ENCODE measurements at regions not wholly inside any gene's neighbourhood (a gene's known extent, or its start where the extent isn't known, plus 50 kb on each side); places are given as distances from the start of the nearest gene placed in this dataset.

DNA sequence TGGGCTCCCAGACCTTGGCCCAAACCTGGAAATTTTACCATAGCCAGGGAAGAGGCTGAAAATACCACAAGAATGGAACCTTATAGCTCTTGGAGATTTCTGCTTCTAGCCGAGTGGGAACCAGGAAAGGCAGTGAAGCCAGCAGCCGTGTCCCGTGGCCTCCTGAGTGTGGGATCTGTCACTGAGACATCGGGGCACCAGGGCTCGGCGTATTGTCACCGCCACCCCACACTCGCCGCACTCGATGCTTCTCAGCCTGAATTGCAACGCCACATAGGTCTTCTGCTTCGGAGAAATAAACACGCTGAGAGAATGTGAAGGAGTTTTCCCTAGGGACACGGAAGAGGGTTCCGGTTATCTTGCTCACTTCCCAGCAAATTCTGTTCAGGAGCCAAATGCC lies 61.5 kb downstream of the DLL1 start:
- TF ChIP-seq POLR2A (IDR thresholded peaks at IDR 0.05) (no peak), EP300 (IDR thresholded peaks at IDR 0.05) (no peak), POLR2AphosphoS5 (IDR thresholded peaks at IDR 0.05) (no peak)
- TF ChIP-seq, protein P1, sequence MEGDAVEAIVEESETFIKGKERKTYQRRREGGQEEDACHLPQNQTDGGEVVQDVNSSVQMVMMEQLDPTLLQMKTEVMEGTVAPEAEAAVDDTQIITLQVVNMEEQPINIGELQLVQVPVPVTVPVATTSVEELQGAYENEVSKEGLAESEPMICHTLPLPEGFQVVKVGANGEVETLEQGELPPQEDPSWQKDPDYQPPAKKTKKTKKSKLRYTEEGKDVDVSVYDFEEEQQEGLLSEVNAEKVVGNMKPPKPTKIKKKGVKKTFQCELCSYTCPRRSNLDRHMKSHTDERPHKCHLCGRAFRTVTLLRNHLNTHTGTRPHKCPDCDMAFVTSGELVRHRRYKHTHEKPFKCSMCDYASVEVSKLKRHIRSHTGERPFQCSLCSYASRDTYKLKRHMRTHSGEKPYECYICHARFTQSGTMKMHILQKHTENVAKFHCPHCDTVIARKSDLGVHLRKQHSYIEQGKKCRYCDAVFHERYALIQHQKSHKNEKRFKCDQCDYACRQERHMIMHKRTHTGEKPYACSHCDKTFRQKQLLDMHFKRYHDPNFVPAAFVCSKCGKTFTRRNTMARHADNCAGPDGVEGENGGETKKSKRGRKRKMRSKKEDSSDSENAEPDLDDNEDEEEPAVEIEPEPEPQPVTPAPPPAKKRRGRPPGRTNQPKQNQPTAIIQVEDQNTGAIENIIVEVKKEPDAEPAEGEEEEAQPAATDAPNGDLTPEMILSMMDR (IDR thresholded peaks at IDR 0.05): no peak
- 98% methylated on average over 8 of the region's 15 CpGs; no CpG with 5 or more reads in 1 of the 2 donors for WGBS, 2 donors (ENCODE audit: low coverage in 1 of 2)
- H3K4me3 ChIP-seq: no peak overlapping the region
- ATAC-seq: no peak
- no peaks in the 10 kb centered on the region for H3K9me3 ChIP-seq
- no peaks in the 10 kb centered on the region for H3K4me1 ChIP-seq
- no peaks in the 10 kb centered on the region for H3K36me3 ChIP-seq
- no peaks in the 10 kb centered on the region for H3K27me3 ChIP-seq
- H3K27ac ChIP-seq: no peak overlapping the region

DNA sequence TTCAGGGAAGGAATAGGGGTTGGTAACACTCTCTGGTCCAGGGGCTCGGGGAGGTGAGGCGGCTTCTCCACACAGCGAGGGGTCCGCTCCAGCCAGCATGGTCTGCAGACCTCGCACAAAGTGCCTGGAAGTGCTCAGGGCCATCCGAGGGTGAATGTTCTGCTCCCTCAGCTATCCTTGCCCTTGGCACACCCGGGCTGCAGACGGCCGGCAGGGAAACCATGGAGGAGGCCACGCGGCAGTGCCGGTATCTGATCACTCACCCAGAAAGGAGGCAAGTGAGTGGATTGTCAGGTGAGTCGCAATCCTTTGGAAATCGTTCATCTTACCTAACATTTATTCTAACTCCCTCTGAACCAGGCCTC lies 62.0 kb downstream of the DLL1 start:
- no peaks in the 10 kb centered on the region for H3K9me3 ChIP-seq
- TF ChIP-seq POLR2A (IDR thresholded peaks at IDR 0.05): no peak
- no peak for TF ChIP-seq EP300 (IDR thresholded peaks at IDR 0.05)
- TF ChIP-seq POLR2AphosphoS5 (IDR thresholded peaks at IDR 0.05): no peak
- TF ChIP-seq, protein P1 (IDR thresholded peaks at IDR 0.05): no peak
- no peaks in the 10 kb centered on the region for H3K27me3 ChIP-seq
- H3K36me3 ChIP-seq: no peaks in the 10 kb centered on the region
- no peak overlapping the region for H3K27ac ChIP-seq
- no peaks in the 10 kb centered on the region for H3K4me1 ChIP-seq
- no peak for ATAC-seq
- no peak overlapping the region for H3K4me3 ChIP-seq
- WGBS, 2 donors (ENCODE audit: low coverage in 1 of 2): 97% methylated on average over 4 of the region's 14 CpGs; no CpG with 5 or more reads in 1 of the 2 donors

DNA sequence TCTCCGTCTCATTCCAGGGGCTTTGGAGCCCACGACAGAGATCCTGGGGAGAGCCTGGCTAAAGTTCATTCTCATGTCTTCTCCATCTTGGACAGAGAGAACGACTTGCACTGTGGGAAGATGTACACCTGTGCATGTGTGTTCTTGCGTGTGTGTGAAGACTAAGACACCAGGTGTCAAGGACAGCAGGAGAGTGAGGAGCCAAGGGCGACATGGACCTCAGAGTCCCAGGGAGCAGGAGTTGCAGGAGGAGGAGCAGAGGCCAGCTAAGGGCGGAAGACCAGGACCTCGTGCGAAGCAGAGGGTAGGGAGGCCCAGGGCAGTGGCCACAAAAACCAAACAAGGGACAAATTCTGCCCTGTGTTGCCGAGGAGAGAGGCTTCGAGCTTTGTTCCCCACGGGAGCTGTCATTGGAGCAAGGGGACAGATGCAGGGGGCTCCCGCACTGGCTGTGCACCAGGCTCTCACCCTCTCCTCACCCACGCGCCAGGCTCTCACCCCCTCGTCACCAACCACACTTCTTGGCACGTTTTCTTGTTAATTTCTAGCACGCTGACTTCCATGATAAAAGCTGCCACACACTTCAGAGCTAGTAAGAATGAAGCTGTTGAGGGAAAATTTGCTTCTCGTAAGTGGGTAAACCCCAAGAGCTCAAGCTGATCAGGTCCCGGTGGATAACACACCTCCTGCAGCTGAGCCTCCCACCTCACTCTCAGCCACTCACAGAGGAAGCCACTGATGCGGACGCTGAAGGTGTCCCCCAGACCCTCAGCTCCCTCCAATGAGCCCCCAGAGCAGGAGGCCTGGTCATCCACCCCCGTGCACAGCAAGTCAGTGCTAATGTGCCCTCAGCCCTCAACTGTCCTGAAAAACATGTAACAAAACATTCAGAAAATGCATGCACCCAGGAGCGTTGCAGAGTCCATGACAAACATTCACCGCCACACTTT lies 62.6 kb downstream of the DLL1 start:
- no peaks in the 10 kb centered on the region for H3K36me3 ChIP-seq
- TF ChIP-seq POLR2AphosphoS5 (IDR thresholded peaks at IDR 0.05) (no peak), POLR2A (IDR thresholded peaks at IDR 0.05) (no peak), EP300 (IDR thresholded peaks at IDR 0.05) (no peak)
- TF ChIP-seq, protein P1 (IDR thresholded peaks at IDR 0.05): no peak
- H3K4me3 ChIP-seq: no peak overlapping the region
- no peak for ATAC-seq
- no peaks in the 10 kb centered on the region for H3K27me3 ChIP-seq
- no peak overlapping the region for H3K27ac ChIP-seq
- H3K9me3 ChIP-seq: no peaks in the 10 kb centered on the region
- WGBS, 2 donors (ENCODE audit: low coverage in 1 of 2): 76 to 88% methylated on average over 8 to 16 of the region's 24 CpGs
- H3K4me1 ChIP-seq: no peaks in the 10 kb centered on the region

DNA sequence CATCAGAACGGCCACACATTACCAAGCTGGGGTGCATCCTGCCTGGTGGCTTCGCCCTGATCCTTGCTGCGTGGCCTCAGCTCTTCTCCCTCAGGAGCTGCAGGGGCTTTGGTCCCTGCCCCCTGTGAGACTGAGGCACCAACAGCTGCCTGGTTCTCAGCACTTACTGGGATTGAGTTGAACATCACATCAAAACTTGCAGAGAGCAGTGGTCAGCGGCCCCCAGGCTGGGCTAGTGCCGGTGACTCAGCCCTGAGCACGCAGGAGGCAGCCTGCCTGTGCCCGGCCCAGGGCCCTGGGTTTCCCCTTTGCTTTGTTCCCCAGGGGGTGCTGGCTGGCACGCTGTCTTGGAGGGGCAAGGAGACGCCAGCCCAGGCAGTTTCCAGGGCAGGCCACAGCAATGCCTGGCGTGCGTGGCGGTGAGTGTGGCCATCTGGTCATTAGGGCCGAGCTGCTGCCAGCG lies 63.3 kb downstream of the DLL1 start:
- H3K4me1 ChIP-seq: no peaks in the 10 kb centered on the region
- no peaks in the 10 kb centered on the region for H3K36me3 ChIP-seq
- TF ChIP-seq POLR2AphosphoS5 (IDR thresholded peaks at IDR 0.05): no peak
- TF ChIP-seq, protein P1 (IDR thresholded peaks at IDR 0.05): no peak
- no peak for TF ChIP-seq POLR2A (IDR thresholded peaks at IDR 0.05)
- no peak for TF ChIP-seq EP300 (IDR thresholded peaks at IDR 0.05)
- ATAC-seq: no peak
- WGBS, 2 donors (ENCODE audit: low coverage in 1 of 2): 70 to 90% methylated on average over 2 of the region's 14 CpGs
- no peaks in the 10 kb centered on the region for H3K27me3 ChIP-seq
- H3K9me3 ChIP-seq: no peaks in the 10 kb centered on the region
- H3K4me3 ChIP-seq: no peak overlapping the region
- H3K27ac ChIP-seq: no peak overlapping the region

DNA sequence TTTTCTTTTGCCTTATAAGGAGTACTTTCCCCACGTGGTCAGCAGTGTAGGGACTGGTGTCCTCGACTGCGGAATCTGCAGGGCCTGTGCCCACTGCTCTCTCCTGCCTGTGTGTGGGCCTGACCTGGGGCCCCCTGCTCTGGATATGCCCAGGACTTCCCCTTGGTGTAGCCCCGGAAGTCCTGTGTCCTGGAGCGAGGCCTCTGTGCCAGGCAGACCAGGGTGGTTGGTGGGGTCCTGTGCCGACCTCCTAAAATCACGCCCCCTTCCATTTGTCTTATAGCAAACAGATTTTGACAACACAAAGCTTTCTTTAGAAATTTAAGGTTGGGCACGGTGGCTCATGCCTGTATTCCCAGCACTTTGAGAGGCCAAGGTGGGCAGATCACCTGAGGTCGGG lies 64.2 kb downstream of the DLL1 start:
- Histone ChIP-seq H3K9me3 (no peaks in the 10 kb centered on the region), H3K27me3 (no peaks in the 10 kb centered on the region), H3K4me1 (no peaks in the 10 kb centered on the region), H3K36me3 (no peaks in the 10 kb centered on the region), H3K4me3 (no peak overlapping the region), H3K27ac (no peak overlapping the region)
- ATAC-seq: no peak
- TF ChIP-seq, protein P1 (IDR thresholded peaks at IDR 0.05): no peak
- TF ChIP-seq POLR2A (IDR thresholded peaks at IDR 0.05) (no peak), EP300 (IDR thresholded peaks at IDR 0.05) (no peak), POLR2AphosphoS5 (IDR thresholded peaks at IDR 0.05) (no peak)
- 62 to 80% methylated on average over 2 to 3 of the region's 9 CpGs for WGBS, 2 donors (ENCODE audit: low coverage in 1 of 2)

Data from gastroesophageal sphincter (tissue), 4 donors.